ENCODE measurements at regions not wholly inside any gene's neighbourhood (a gene's known extent, or its start where the extent isn't known, plus 50 kb on each side); places are given as distances from the start of the nearest gene placed in this dataset.

DNA sequence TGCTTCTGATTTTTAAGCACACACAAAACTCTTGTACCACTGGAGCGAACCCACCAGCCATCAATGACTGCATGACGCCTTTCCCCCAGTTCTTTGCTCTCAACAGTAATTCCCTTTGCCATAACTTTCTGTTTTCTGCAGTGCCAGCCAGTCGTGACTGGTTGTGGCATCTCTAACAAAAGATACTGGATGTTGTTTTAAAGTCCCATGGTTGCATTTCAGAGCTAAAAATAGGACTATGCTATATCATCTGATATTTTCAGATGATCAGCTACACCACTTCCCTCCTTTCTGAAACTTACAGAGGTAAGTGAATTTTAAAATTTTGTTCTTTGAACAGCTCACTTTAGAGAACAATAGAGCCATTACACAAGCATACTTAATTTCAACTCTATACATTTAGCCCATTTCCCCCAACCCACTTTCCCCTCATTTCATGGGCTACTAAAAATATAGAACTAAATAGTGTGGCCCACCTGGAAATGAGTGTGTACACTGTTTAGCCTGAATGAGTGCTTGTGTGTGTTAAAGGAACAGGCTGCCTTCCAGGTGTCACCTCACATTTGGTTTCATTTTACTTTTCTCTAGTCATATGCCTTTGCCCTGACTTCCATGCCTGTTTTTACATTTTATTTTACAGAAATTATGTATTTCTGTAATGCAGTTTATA lies 136.9 kb upstream of the ZC3H12C start:
- TF ChIP-seq CTCF (IDR thresholded peaks at IDR 0.05; ENCODE audit: poor library complexity), result no peak
- no peak for TF ChIP-seq EZH2 (IDR thresholded peaks at IDR 0.05; ENCODE audit: borderline replicate concordance)
- TF ChIP-seq EZH2phosphoT487 (IDR thresholded peaks at IDR 0.05; ENCODE audit: low read depth, severe bottlenecking, unreplicated experiment), result no peak
